Fibroblast of lung (primary cell): ENCODE measurements at regions not wholly inside any gene's neighbourhood (a gene's known extent, or its start where the extent isn't known, plus 50 kb on each side); places are given as distances from the start of the nearest gene placed in this dataset.

Experiments
- DNase-seq, 2 donors: peaks; one replicate each; pipeline versions ENCODE4 v3.0.0 to v3.0.0-alpha.2; 2010; ENCODE audit warnings: low read depth in 2 of 2
- H2AFZ ChIP-seq: 2 replicates; pipeline ENCODE4 v1.5.1; 2012; ENCODE audit warnings: low read length, control low read depth, inconsistent platforms
- H3K27ac ChIP-seq: 2 replicates; pipeline ENCODE4 v1.5.1; 2011; ENCODE audit warnings: low read length, control low read depth; ENCODE audit not compliant: insufficient read depth
- H3K27me3 ChIP-seq: 2 replicates; pipeline ENCODE4 v1.5.1; 2011; ENCODE audit warnings: mild to moderate bottlenecking, low read length; ENCODE audit not compliant: control insufficient read depth, insufficient read depth
- H3K36me3 ChIP-seq: 2 replicates; pipeline ENCODE4 v1.5.1; 2011; ENCODE audit warnings: low read length; ENCODE audit not compliant: control insufficient read depth, insufficient read depth
- H3K4me1 ChIP-seq: 2 replicates; pipeline ENCODE4 v1.5.1; 2011; ENCODE audit warnings: low read length; ENCODE audit not compliant: control insufficient read depth, insufficient read depth; ENCODE audit errors: extremely low read depth
- H3K4me2 ChIP-seq: 2 replicates; pipeline ENCODE4 v1.5.1; 2011; ENCODE audit warnings: low read length, control low read depth; ENCODE audit not compliant: insufficient read depth; ENCODE audit errors: extremely low read depth
- H3K4me3 ChIP-seq, 4 experiments: fragments of 200-600 bp in 1 of 4; sonication (generic) in 1 of 4; replicated peaks in 1 of 4; 2 replicates each; pipeline ENCODE4 v1.5.1; 2011 to 2016; ENCODE audit warnings: low read length in 4 of 4, low read depth in 3 of 4, mild to moderate bottlenecking in 3 of 4, control low read depth in 2 of 4, inconsistent platforms in 1 of 4, mixed read lengths in 1 of 4; ENCODE audit not compliant: insufficient read depth in 1 of 4; ENCODE audit errors: control extremely low read depth in 1 of 4
- H3K79me2 ChIP-seq: 2 replicates; pipeline ENCODE4 v1.5.1; 2012; ENCODE audit warnings: mild to moderate bottlenecking, low read length, inconsistent platforms; ENCODE audit not compliant: control insufficient read depth, insufficient read depth
- H3K9ac ChIP-seq: 2 replicates; pipeline ENCODE4 v1.5.1; 2011; ENCODE audit warnings: mild to moderate bottlenecking, low read length, control low read depth; ENCODE audit not compliant: insufficient read depth
- H3K9me3 ChIP-seq: 2 replicates; pipeline ENCODE4 v1.5.1; 2012; ENCODE audit warnings: low read depth, low read length; ENCODE audit not compliant: control insufficient read depth, insufficient read depth
- H4K20me1 ChIP-seq: 2 replicates; pipeline ENCODE4 v1.5.1; 2011; ENCODE audit warnings: low read length; ENCODE audit not compliant: control insufficient read depth, insufficient read depth; ENCODE audit errors: extremely low read depth
- CTCF ChIP-seq, 2 donors: IDR thresholded peaks in 1 of 2; conservative IDR thresholded peaks in 1 of 2; 1 replicate in 1 of 2; 2 replicates in 1 of 2; pipeline ENCODE4 v1.5.1; 2011 to 2012; ENCODE audit warnings: low read length in 2 of 2, control low read depth in 1 of 2, inconsistent platforms in 1 of 2, low read depth in 1 of 2, mild to moderate bottlenecking in 1 of 2
- EZH2 ChIP-seq: IDR thresholded peaks from 2 replicates; pipeline ENCODE4 v1.5.1; 2012; ENCODE audit warnings: low read length, control low read depth, mild to moderate bottlenecking; ENCODE audit errors: missing control alignments

GRCh38 chr2:140108706-140109475 lies 1328.7 kb upstream of the NXPH2 start:
- H3K79me2 ChIP-seq: no peaks in the 10 kb centered on the region
- H3K4me1 ChIP-seq: no peaks in the 10 kb centered on the region
- no peak overlapping the region for H3K27ac ChIP-seq
- no peaks in the 10 kb centered on the region for H3K9me3 ChIP-seq
- no peak for DNase-seq
- no peaks in the 10 kb centered on the region for H3K27me3 ChIP-seq
- no peak overlapping the region for H3K4me2 ChIP-seq
- H4K20me1 ChIP-seq: no peaks in the 10 kb centered on the region
- H2AFZ ChIP-seq: no peak overlapping the region
- no peak overlapping the region for H3K9ac ChIP-seq
- no peak for TF ChIP-seq EZH2
- no peak for TF ChIP-seq CTCF (conservative IDR thresholded peaks at IDR 0.05 in 1 of 2, IDR thresholded peaks at IDR 0.05 in 1 of 2; ENCODE audit: low read depth in 1 of 2, low read length in 2 of 2)
- no peaks in the 10 kb centered on the region for H3K36me3 ChIP-seq
- H3K4me3 ChIP-seq: no peak overlapping the region

GRCh38 chr2:140091926-140092325 lies 1311.7 kb upstream of the NXPH2 start:
- H3K27ac ChIP-seq: no peak overlapping the region
- H3K9me3 ChIP-seq: no peaks in the 10 kb centered on the region
- no peak overlapping the region for H3K4me3 ChIP-seq
- H3K4me1 ChIP-seq: no peaks in the 10 kb centered on the region
- H2AFZ ChIP-seq: no peak overlapping the region
- no peaks in the 10 kb centered on the region for H3K36me3 ChIP-seq
- H3K4me2 ChIP-seq: no peak overlapping the region
- H3K27me3 ChIP-seq: no peaks in the 10 kb centered on the region
- no peaks in the 10 kb centered on the region for H4K20me1 ChIP-seq
- no peaks in the 10 kb centered on the region for H3K79me2 ChIP-seq
- TF ChIP-seq EZH2 (no peak), CTCF (conservative IDR thresholded peaks at IDR 0.05 in 1 of 2, IDR thresholded peaks at IDR 0.05 in 1 of 2; ENCODE audit: low read depth in 1 of 2, low read length in 2 of 2) (no peak)
- no peak overlapping the region for H3K9ac ChIP-seq
- no peak for DNase-seq

- no peaks in the 10 kb centered on the region for H3K27me3 ChIP-seq
- no peak for DNase-seq
- no peak overlapping the region for H3K4me2 ChIP-seq
- no peak for TF ChIP-seq CTCF (conservative IDR thresholded peaks at IDR 0.05 in 1 of 2, IDR thresholded peaks at IDR 0.05 in 1 of 2; ENCODE audit: low read depth in 1 of 2, low read length in 2 of 2)
- no peak for TF ChIP-seq EZH2
- no peaks in the 10 kb centered on the region for H3K79me2 ChIP-seq
- no peaks in the 10 kb centered on the region for H3K9me3 ChIP-seq
- H3K27ac ChIP-seq: no peak overlapping the region
- H4K20me1 ChIP-seq: no peaks in the 10 kb centered on the region
- no peaks in the 10 kb centered on the region for H3K36me3 ChIP-seq
- no peak overlapping the region for H2AFZ ChIP-seq
- no peaks in the 10 kb centered on the region for H3K4me1 ChIP-seq
- H3K9ac ChIP-seq: no peak overlapping the region
- no peak overlapping the region for H3K4me3 ChIP-seq
Measured at GRCh38 chr2:140086964-140087363, 1306.8 kb upstream of the NXPH2 start.
